Suprapubic skin (tissue), 4 donors: ENCODE measurements at regions not wholly inside any gene's neighbourhood (a gene's known extent, or its start where the extent isn't known, plus 50 kb on each side); places are given as distances from the start of the nearest gene placed in this dataset.

Experiments used
- EP300 ChIP-seq: sonication (generic); formaldehyde crosslinking; IDR thresholded peaks from one replicate; pipeline ENCODE4 v1.6.1; 2017; ENCODE audit warnings: antibody characterized with exemption
- POLR2A ChIP-seq, 2 donors: fragments of 450-650 bp; IDR thresholded peaks; one replicate each; pipeline ENCODE4 v1.6.1; 2017; ENCODE audit warnings: antibody characterized with exemption in 2 of 2, mild to moderate bottlenecking in 2 of 2, moderate library complexity in 2 of 2
- POLR2AphosphoS5 ChIP-seq, 3 donors: sonication (generic); formaldehyde crosslinking; IDR thresholded peaks; one replicate each; pipeline ENCODE4 v1.6.1; 2017; ENCODE audit warnings: antibody characterized with exemption in 3 of 3
- TF ChIP-seq, protein P1 (sequence below), 2 donors: fragments of 200-600 bp in 1 of 2; fragments of 450-650 bp in 1 of 2; sonication (generic) in 1 of 2; IDR thresholded peaks; one replicate each; pipeline ENCODE4 v1.5.1; 2016 to 2019; ENCODE audit warnings: antibody characterized with exemption in 2 of 2, mild to moderate bottlenecking in 1 of 2, moderate library complexity in 1 of 2

DNA sequence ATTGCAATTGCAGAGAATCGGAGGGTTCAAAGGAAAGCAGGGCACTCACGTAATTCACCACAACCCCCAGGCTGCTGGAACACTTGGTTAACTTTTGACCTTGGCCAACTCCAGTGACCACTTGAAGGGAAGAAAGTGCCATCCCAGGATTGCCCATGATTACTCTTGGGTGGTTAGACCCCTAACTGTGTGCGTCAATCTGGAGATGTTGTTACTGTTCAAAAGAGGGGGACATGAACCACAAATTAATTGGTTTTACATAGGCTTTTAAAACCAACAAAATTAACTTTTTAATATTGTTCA is 50.1 kb upstream of the NCOA3 start:
- TF ChIP-seq, protein P1, sequence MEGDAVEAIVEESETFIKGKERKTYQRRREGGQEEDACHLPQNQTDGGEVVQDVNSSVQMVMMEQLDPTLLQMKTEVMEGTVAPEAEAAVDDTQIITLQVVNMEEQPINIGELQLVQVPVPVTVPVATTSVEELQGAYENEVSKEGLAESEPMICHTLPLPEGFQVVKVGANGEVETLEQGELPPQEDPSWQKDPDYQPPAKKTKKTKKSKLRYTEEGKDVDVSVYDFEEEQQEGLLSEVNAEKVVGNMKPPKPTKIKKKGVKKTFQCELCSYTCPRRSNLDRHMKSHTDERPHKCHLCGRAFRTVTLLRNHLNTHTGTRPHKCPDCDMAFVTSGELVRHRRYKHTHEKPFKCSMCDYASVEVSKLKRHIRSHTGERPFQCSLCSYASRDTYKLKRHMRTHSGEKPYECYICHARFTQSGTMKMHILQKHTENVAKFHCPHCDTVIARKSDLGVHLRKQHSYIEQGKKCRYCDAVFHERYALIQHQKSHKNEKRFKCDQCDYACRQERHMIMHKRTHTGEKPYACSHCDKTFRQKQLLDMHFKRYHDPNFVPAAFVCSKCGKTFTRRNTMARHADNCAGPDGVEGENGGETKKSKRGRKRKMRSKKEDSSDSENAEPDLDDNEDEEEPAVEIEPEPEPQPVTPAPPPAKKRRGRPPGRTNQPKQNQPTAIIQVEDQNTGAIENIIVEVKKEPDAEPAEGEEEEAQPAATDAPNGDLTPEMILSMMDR (IDR thresholded peaks at IDR 0.05) = no peak
- TF ChIP-seq POLR2A (IDR thresholded peaks at IDR 0.05) (no peak), POLR2AphosphoS5 (IDR thresholded peaks at IDR 0.05) (no peak), EP300 (no peak)
